GM21825 (cell line): ENCODE measurements at regions not wholly inside any gene's neighbourhood (a gene's known extent, or its start where the extent isn't known, plus 50 kb on each side); places are given as distances from the start of the nearest gene placed in this dataset.

Experiments used
- ATAC-seq: cut with Tn5 transposase; IDR thresholded peaks from one replicate; pipeline ENCODE4 v1.9.1; 2021; ENCODE audit warnings: mild to moderate bottlenecking, moderate library complexity; ENCODE audit not compliant: unreplicated experiment

- ATAC-seq = no peak
These were observed 268.2 kb downstream of the SH3GL2 start for GRCh38 chr9:17846948-17847655.

- ATAC-seq = no peak
These were observed 269.0 kb downstream of the SH3GL2 start for GRCh38 chr9:17847908-17848307.

- ATAC-seq = no peak
These were observed 273.2 kb downstream of the SH3GL2 start for GRCh38 chr9:17852108-17852507.

GRCh38 chr9:17854487-17854886 is 275.6 kb downstream of the SH3GL2 start:
- ATAC-seq = no peak

- ATAC-seq = no peak
These were observed 278.1 kb downstream of the SH3GL2 start for GRCh38 chr9:17856995-17857394.

- no peak for ATAC-seq
These were observed 280.4 kb downstream of the SH3GL2 start for GRCh38 chr9:17859228-17859627.

- ATAC-seq = no peak
These were observed 281.1 kb downstream of the SH3GL2 start for GRCh38 chr9:17859987-17860386.

GRCh38 chr9:17862101-17862500 is 283.2 kb downstream of the SH3GL2 start:
- no peak for ATAC-seq

GRCh38 chr9:17862629-17863028 is 283.8 kb downstream of the SH3GL2 start:
- ATAC-seq = no peak

- peak; percentile 87 for ATAC-seq
These were observed 284.5 kb downstream of the SH3GL2 start for GRCh38 chr9:17863213-17863883.

GRCh38 chr9:17863924-17864323 is 285.1 kb downstream of the SH3GL2 start:
- no peak for ATAC-seq

- ATAC-seq = no peak
These were observed 286.1 kb downstream of the SH3GL2 start for GRCh38 chr9:17864951-17865350.

GRCh38 chr9:17865881-17866280 is 287.0 kb downstream of the SH3GL2 start:
- ATAC-seq = no peak

GRCh38 chr9:17870722-17871121 is 291.9 kb downstream of the SH3GL2 start:
- ATAC-seq = no peak

GRCh38 chr9:17871213-17871890 is 292.5 kb downstream of the SH3GL2 start:
- no peak for ATAC-seq

- no peak for ATAC-seq
These were observed 297.0 kb downstream of the SH3GL2 start for GRCh38 chr9:17875886-17876285.

GRCh38 chr9:17876687-17877086 is 297.8 kb downstream of the SH3GL2 start:
- ATAC-seq = no peak

GRCh38 chr9:17878810-17879370 is 300.0 kb downstream of the SH3GL2 start:
- ATAC-seq = no peak

- no peak for ATAC-seq
These were observed 302.5 kb downstream of the SH3GL2 start for GRCh38 chr9:17881371-17881770.

- no peak for ATAC-seq
These were observed 304.1 kb downstream of the SH3GL2 start for GRCh38 chr9:17882688-17883594.

- ATAC-seq = no peak
These were observed 309.2 kb downstream of the SH3GL2 start for GRCh38 chr9:17888066-17888465.
